Panc1 (cell line): ENCODE measurements at regions not wholly inside any gene's neighbourhood (a gene's known extent, or its start where the extent isn't known, plus 50 kb on each side); places are given as distances from the start of the nearest gene placed in this dataset.

ENCODE experiments used
- POLR2AphosphoS5 ChIP-seq: IDR thresholded peaks from 2 replicates; pipeline ENCODE4 v1.6.1; 2012; ENCODE audit warnings: mild to moderate bottlenecking, low read depth, low read length, moderate library complexity
- SIN3A ChIP-seq: IDR thresholded peaks from 2 replicates; pipeline ENCODE4 v1.6.1; 2012; ENCODE audit warnings: low read depth, mild to moderate bottlenecking, low read length, moderate library complexity, borderline replicate concordance; ENCODE audit not compliant: insufficient read depth
- TCF7L2 ChIP-seq: IDR thresholded peaks from 2 replicates; pipeline ENCODE4 v1.6.1; 2011; ENCODE audit warnings: mild to moderate bottlenecking, low read depth, low read length, inconsistent platforms
- TF ChIP-seq, protein P1 (sequence below): fragments of 450-650 bp; IDR thresholded peaks from 2 replicates; pipeline ENCODE4 v1.5.1; 2017; ENCODE audit warnings: mild to moderate bottlenecking
- TF ChIP-seq, protein P2 (sequence below), 2 experiments: IDR thresholded peaks; 2 replicates each; pipeline ENCODE4 v1.6.1; 2011 to 2012; ENCODE audit warnings: low read depth in 2 of 2, control low read depth in 1 of 2, low read length in 1 of 2, mild to moderate bottlenecking in 1 of 2, moderate library complexity in 1 of 2; ENCODE audit not compliant: insufficient read depth in 1 of 2

GRCh38 chr13:58617880-58618665 lies 986.5 kb downstream of the PCDH17 start:
- TF ChIP-seq, protein P1, sequence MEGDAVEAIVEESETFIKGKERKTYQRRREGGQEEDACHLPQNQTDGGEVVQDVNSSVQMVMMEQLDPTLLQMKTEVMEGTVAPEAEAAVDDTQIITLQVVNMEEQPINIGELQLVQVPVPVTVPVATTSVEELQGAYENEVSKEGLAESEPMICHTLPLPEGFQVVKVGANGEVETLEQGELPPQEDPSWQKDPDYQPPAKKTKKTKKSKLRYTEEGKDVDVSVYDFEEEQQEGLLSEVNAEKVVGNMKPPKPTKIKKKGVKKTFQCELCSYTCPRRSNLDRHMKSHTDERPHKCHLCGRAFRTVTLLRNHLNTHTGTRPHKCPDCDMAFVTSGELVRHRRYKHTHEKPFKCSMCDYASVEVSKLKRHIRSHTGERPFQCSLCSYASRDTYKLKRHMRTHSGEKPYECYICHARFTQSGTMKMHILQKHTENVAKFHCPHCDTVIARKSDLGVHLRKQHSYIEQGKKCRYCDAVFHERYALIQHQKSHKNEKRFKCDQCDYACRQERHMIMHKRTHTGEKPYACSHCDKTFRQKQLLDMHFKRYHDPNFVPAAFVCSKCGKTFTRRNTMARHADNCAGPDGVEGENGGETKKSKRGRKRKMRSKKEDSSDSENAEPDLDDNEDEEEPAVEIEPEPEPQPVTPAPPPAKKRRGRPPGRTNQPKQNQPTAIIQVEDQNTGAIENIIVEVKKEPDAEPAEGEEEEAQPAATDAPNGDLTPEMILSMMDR = no peak
- TF ChIP-seq, protein P2, sequence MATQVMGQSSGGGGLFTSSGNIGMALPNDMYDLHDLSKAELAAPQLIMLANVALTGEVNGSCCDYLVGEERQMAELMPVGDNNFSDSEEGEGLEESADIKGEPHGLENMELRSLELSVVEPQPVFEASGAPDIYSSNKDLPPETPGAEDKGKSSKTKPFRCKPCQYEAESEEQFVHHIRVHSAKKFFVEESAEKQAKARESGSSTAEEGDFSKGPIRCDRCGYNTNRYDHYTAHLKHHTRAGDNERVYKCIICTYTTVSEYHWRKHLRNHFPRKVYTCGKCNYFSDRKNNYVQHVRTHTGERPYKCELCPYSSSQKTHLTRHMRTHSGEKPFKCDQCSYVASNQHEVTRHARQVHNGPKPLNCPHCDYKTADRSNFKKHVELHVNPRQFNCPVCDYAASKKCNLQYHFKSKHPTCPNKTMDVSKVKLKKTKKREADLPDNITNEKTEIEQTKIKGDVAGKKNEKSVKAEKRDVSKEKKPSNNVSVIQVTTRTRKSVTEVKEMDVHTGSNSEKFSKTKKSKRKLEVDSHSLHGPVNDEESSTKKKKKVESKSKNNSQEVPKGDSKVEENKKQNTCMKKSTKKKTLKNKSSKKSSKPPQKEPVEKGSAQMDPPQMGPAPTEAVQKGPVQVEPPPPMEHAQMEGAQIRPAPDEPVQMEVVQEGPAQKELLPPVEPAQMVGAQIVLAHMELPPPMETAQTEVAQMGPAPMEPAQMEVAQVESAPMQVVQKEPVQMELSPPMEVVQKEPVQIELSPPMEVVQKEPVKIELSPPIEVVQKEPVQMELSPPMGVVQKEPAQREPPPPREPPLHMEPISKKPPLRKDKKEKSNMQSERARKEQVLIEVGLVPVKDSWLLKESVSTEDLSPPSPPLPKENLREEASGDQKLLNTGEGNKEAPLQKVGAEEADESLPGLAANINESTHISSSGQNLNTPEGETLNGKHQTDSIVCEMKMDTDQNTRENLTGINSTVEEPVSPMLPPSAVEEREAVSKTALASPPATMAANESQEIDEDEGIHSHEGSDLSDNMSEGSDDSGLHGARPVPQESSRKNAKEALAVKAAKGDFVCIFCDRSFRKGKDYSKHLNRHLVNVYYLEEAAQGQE (IDR thresholded peaks at IDR 0.05; ENCODE audit: insufficient read depth in 1 of 2, low read depth in 2 of 2, low read length in 1 of 2) = no peak
- TF ChIP-seq POLR2AphosphoS5 = no peak
- no peak for TF ChIP-seq TCF7L2
- TF ChIP-seq SIN3A = no peak
